K562 (cell line): ENCODE measurements at regions not wholly inside any gene's neighbourhood (a gene's known extent, or its start where the extent isn't known, plus 50 kb on each side); places are given as distances from the start of the nearest gene placed in this dataset.

Source experiments
- ATAC-seq: fragments of 200-7000 bp; cut with Tn5 transposase; 3 replicates; pipeline ENCODE4 v1.9.1; 2020; ENCODE audit warnings: moderate library complexity
- BruUV-seq: library from RNA; stranded (reverse); fragments of 400-500 nt; replicated peaks from 2 replicates; lab custom pipeline; 2021; lab: Mats Ljungman, UMichigan
- CTCF ChIA-PET: fragments of 300-600 bp; formaldehyde crosslinking; extraction: SDS; loops from one replicate; lab custom pipeline; 2021; ENCODE audit warnings: low intra/inter-chr PET ratio; lab: Yijun Ruan, JAX
- POLR2A ChIA-PET: fragments of 300-600, 350-650 bp; sonication (Branson Sonifier 250); formaldehyde crosslinking; extraction: SDS; loops from one replicate; lab custom pipeline; 2021; ENCODE audit warnings: antibody characterized with exemption, inconsistent platforms; lab: Yijun Ruan, JAX
- DNase-seq, 4 experiments: peaks; one replicate each; pipeline versions ENCODE4 v3.0.0 to v3.0.0-alpha.2; 2011 to 2018; ENCODE audit warnings: low spot score in 3 of 4, mixed read lengths in 3 of 4; ENCODE audit errors: extremely low read depth in 1 of 4
- FAIRE-seq: peaks from 2 replicates; lab custom pipeline; 2011; peaks lifted over from hg19 to GRCh38; lab: Jason Lieb, UNC
- H2AFZ ChIP-seq: 2 replicates; pipeline ENCODE4 v1.6.0; 2011; ENCODE audit warnings: low read depth, low read length, control low read depth, inconsistent platforms
- H3K27ac ChIP-seq: fragments of 200-600 bp; 3 replicates; pipeline ENCODE4 v1.8.0; 2011; ENCODE audit warnings: low read depth, mild to moderate bottlenecking, control low read depth, inconsistent platforms, low read length, moderate library complexity, mixed read lengths; ENCODE audit errors: extremely low read depth
- H3K27me3 ChIP-seq, 2 experiments: fragments of 300-600 bp in 1 of 2; 2 replicates in 1 of 2; 3 replicates in 1 of 2; pipeline versions ENCODE4 v1.6.0 to v1.8.0; 2011; ENCODE audit warnings: inconsistent platforms in 2 of 2, low read length in 2 of 2, mild to moderate bottlenecking in 1 of 2, mixed read lengths in 1 of 2, moderate library complexity in 1 of 2; ENCODE audit not compliant: control insufficient read depth in 2 of 2, insufficient read depth in 2 of 2
- H3K36me3 ChIP-seq: fragments of 300-600 bp; 3 replicates; pipeline ENCODE4 v1.8.0; 2011; ENCODE audit warnings: mild to moderate bottlenecking, low read length, inconsistent platforms; ENCODE audit not compliant: control insufficient read depth, insufficient read depth
- H3K4me1 ChIP-seq, 2 experiments: fragments of 200-600 bp in 1 of 2; replicated peaks in 1 of 2; 2 replicates in 1 of 2; 3 replicates in 1 of 2; pipeline versions ENCODE4 v1.5.1 to v1.8.0; 2011; ENCODE audit warnings: inconsistent platforms in 2 of 2, low read length in 2 of 2, mild to moderate bottlenecking in 1 of 2, mixed read lengths in 1 of 2, moderate library complexity in 1 of 2; ENCODE audit not compliant: control insufficient read depth in 2 of 2, insufficient read depth in 2 of 2
- H3K4me2 ChIP-seq: 2 replicates; pipeline ENCODE4 v1.6.1; 2011; ENCODE audit warnings: low read length, control low read depth, inconsistent platforms, mixed read lengths; ENCODE audit not compliant: insufficient read depth
- H3K4me3 ChIP-seq: fragments of 200-600 bp; sonication (generic), shearing (Covaris generic); 2 replicates; pipeline ENCODE4 v1.5.1; 2016; ENCODE audit warnings: control low read depth, inconsistent platforms
- H3K79me2 ChIP-seq: fragments of 200-600 bp; 3 replicates; pipeline ENCODE4 v1.8.0; 2011; ENCODE audit warnings: low read length, inconsistent platforms; ENCODE audit not compliant: control insufficient read depth, insufficient read depth
- H3K9ac ChIP-seq, 2 experiments: 2 replicates each; pipeline versions ENCODE4 v1.6.0 to v1.6.1; 2011; ENCODE audit warnings: low read depth in 2 of 2, low read length in 2 of 2, control low read depth in 1 of 2, inconsistent platforms in 1 of 2, mild to moderate bottlenecking in 1 of 2, mixed read lengths in 1 of 2; ENCODE audit not compliant: insufficient read depth in 1 of 2
- H3K9me1 ChIP-seq: one replicate; pipeline ENCODE4 v1.6.0; 2011; ENCODE audit warnings: inconsistent platforms, mild to moderate bottlenecking, low read length, moderate library complexity; ENCODE audit not compliant: control insufficient read depth, insufficient read depth
- H3K9me3 ChIP-seq: replicated peaks from 2 replicates; pipeline ENCODE4 v1.5.1; 2011; ENCODE audit warnings: low read depth, low read length, inconsistent platforms; ENCODE audit not compliant: control insufficient read depth, insufficient read depth
- H4K20me1 ChIP-seq: replicated peaks from 2 replicates; pipeline ENCODE4 v1.6.1; 2011; ENCODE audit warnings: low read length, inconsistent platforms, mixed read lengths; ENCODE audit not compliant: control insufficient read depth, insufficient read depth
- CCNT2 ChIP-seq: IDR thresholded peaks from 2 replicates; pipeline ENCODE4 v1.6.1; 2011; ENCODE audit warnings: borderline replicate concordance, low read depth, mild to moderate bottlenecking, moderate library complexity, mixed read lengths, low read length; ENCODE audit not compliant: insufficient read length; ENCODE audit errors: extremely low read depth
- HDGF ChIP-seq: fragments of 450-650 bp; IDR thresholded peaks from 2 replicates; pipeline ENCODE4 v1.6.1; 2016
- KLF16 ChIP-seq: IDR thresholded peaks from 2 replicates; pipeline ENCODE4 v1.6.1; 2016; ENCODE audit warnings: antibody characterized with exemption
- MYBL2 ChIP-seq, 2 experiments: fragments of 450-650 bp in 1 of 2; sonication (generic) in 1 of 2; formaldehyde crosslinking in 1 of 2; IDR thresholded peaks; 2 replicates each; pipeline versions ENCODE4 v1.6.1 to v1.8.1; 2017 to 2022; ENCODE audit warnings: borderline replicate concordance in 1 of 2, inconsistent platforms in 1 of 2, low read depth in 1 of 2, mild to moderate bottlenecking in 1 of 2, missing genetic modification reagents in 1 of 2, moderate library complexity in 1 of 2
- NCOA6 ChIP-seq: fragments of 450-650 bp; IDR thresholded peaks from 2 replicates; pipeline ENCODE4 v1.6.1; 2017; ENCODE audit warnings: mild to moderate bottlenecking
- NFE2L1 ChIP-seq: fragments of 450-650 bp; IDR thresholded peaks from 2 replicates; pipeline ENCODE4 v1.6.1; 2016; ENCODE audit warnings: missing genetic modification characterization, low read depth, mild to moderate bottlenecking, missing compliant biosample characterization, moderate library complexity, borderline replicate concordance
- OTX1 ChIP-seq: fragments of 450-650 bp; formaldehyde crosslinking; IDR thresholded peaks from 2 replicates; pipeline ENCODE4 v1.4.0; 2022; ENCODE audit warnings: mild to moderate bottlenecking
- SRF ChIP-seq, 2 experiments: fragments of 250-450, 450-650 bp in 1 of 2; sonication (Bioruptor Pico) in 1 of 2; sonication (generic) in 1 of 2; formaldehyde crosslinking; IDR thresholded peaks; 2 replicates each; pipeline versions ENCODE4 v1.5.0 to v1.5.1; 2020 to 2022; ENCODE audit warnings: mild to moderate bottlenecking in 1 of 2, missing genetic modification reagents in 1 of 2
- TCFL5 ChIP-seq: fragments of 250-450 bp; sonication (Bioruptor Pico); conservative IDR thresholded peaks from 2 replicates; pipeline ENCODE4 v1.6.1; 2021; ENCODE audit warnings: mild to moderate bottlenecking, moderate library complexity, matching md5 sums
- WHSC1 ChIP-seq: IDR thresholded peaks from one replicate; pipeline ENCODE4 v1.6.1; 2012; ENCODE audit warnings: low read length, control low read depth, inconsistent platforms
- ZFP30 ChIP-seq: fragments of 250-450 bp; sonication (Bioruptor Pico); IDR thresholded peaks from 2 replicates; pipeline ENCODE4 v1.8.0; 2022; ENCODE audit warnings: moderate library complexity, mild to moderate bottlenecking, inconsistent platforms, borderline replicate concordance
- ZNF445 ChIP-seq: fragments of 250-450 bp; sonication (Bioruptor Pico); IDR thresholded peaks from 2 replicates; pipeline ENCODE4 v1.4.0; 2020; ENCODE audit warnings: low read depth, mild to moderate bottlenecking, moderate library complexity
- ZNF583 ChIP-seq: fragments of 250-450 bp; sonication (Bioruptor Pico); IDR thresholded peaks from 2 replicates; pipeline ENCODE4 v1.4.0; 2020
- ZNF586 ChIP-seq: fragments of 450-650 bp; formaldehyde crosslinking; conservative IDR thresholded peaks from 2 replicates; pipeline ENCODE4 v1.4.0; 2020; ENCODE audit warnings: mild to moderate bottlenecking, moderate library complexity
- WGBS: fragments of 100-300 bp; shearing (Covaris generic); methylation state at CpG from one replicate; pipeline ENCODE4 v1.1.6; 2016; ENCODE audit warnings: low coverage, mixed read lengths; ENCODE audit not compliant: insufficient coverage; ENCODE audit errors: missing lambda C conversion rate; 5-methylcytosine and 5-hydroxymethylcytosine counted together
- in situ Hi-C: fragments of 300-500 bp; cut with MboI; formaldehyde crosslinking; loops from 4 replicates; pipeline ENCODE4 v1.15.0; 2018; ENCODE audit warnings: inconsistent platforms, mixed read lengths
- intact Hi-C: fragments of 100-400 bp; cut with micrococcal nuclease; formaldehyde crosslinking; loops from 2 replicates; pipeline ENCODE4 v1.14.2; 2022
- TF ChIP-seq, protein P1 (sequence below): fragments of 200-400 bp; formaldehyde crosslinking; IDR thresholded peaks from 2 replicates; pipeline ENCODE4 v1.6.1; 2017; ENCODE audit warnings: mild to moderate bottlenecking, low read depth, low read length, moderate library complexity
- TF ChIP-seq, protein P2 (sequence below): fragments of 250-450 bp; sonication (Bioruptor Pico); IDR thresholded peaks from 2 replicates; pipeline ENCODE4 v1.5.0; 2021

DNA sequence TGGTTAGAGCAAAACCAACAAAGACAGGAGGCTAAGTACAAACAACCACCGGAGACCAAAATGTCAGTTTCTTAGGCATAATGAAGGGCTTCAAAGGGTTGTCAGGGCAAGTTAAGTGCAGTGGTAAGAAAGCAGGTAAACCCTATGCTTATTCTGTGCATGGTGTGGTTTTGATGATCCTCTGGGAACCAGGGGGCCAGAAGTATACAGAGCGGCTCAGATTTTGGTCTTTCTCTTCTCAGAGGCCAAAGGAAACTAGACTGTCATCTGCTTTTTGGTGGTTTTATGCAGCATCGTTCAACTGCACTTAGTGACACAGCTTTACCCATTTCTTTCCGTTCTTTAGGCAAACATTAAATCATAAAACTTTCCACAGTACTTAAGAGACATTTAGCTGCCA is 332.7 kb upstream of the CELF2 start:
- Histone ChIP-seq H3K4me1 (no peaks in the 10 kb centered on the region), H3K9me3 (no peaks in the 10 kb centered on the region), H3K9me1 (no peaks in the 10 kb centered on the region), H3K79me2 (no peaks in the 10 kb centered on the region), H3K27ac (no peak overlapping the region), H3K36me3 (no peaks in the 10 kb centered on the region), H3K4me3 (no peak overlapping the region), H3K9ac (no peak overlapping the region), H2AFZ (no peak overlapping the region), H4K20me1 (no peaks in the 10 kb centered on the region), H3K4me2 (no peak overlapping the region), H3K27me3 (no peaks in the 10 kb centered on the region)
- POLR2A ChIA-PET, result interaction anchor here (1.0 kb wide), 1 partner anchor 37 kb away, joined by 3 read pairs; no protein-coding TSS in a partner anchor
- ATAC-seq (no peak), DNase-seq (no peak), FAIRE-seq (no peak)
- 2% methylated on average over 4 of the region's 4 CpGs for WGBS
- in situ Hi-C loops, result no loop called here
- CTCF ChIA-PET, result interaction anchor here (0.6 kb wide), 1 partner anchor 900 kb away, joined by 3 read pairs; no protein-coding TSS in a partner anchor
- TF ChIP-seq KLF16, result no peak
- TF ChIP-seq SRF (CRISPR knock-in tag; IDR thresholded peaks at IDR 0.05), result no peak
- TF ChIP-seq NFE2L1 (tag), result no peak
- TF ChIP-seq OTX1 (CRISPR knock-in tag), result no peak
- no peak for TF ChIP-seq ZNF445 (CRISPR knock-in tag)
- TF ChIP-seq ZNF583 (CRISPR knock-in tag), result no peak
- no peak for TF ChIP-seq MYBL2 (IDR thresholded peaks at IDR 0.05; ENCODE audit: low read depth)
- no peak for TF ChIP-seq MYBL2 (CRISPR knock-in tag; IDR thresholded peaks at IDR 0.05; ENCODE audit: borderline replicate concordance)
- TF ChIP-seq, protein P1, sequence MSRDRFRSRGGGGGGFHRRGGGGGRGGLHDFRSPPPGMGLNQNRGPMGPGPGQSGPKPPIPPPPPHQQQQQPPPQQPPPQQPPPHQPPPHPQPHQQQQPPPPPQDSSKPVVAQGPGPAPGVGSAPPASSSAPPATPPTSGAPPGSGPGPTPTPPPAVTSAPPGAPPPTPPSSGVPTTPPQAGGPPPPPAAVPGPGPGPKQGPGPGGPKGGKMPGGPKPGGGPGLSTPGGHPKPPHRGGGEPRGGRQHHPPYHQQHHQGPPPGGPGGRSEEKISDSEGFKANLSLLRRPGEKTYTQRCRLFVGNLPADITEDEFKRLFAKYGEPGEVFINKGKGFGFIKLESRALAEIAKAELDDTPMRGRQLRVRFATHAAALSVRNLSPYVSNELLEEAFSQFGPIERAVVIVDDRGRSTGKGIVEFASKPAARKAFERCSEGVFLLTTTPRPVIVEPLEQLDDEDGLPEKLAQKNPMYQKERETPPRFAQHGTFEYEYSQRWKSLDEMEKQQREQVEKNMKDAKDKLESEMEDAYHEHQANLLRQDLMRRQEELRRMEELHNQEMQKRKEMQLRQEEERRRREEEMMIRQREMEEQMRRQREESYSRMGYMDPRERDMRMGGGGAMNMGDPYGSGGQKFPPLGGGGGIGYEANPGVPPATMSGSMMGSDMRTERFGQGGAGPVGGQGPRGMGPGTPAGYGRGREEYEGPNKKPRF, result no peak
- TF ChIP-seq CCNT2, result no peak
- TF ChIP-seq ZFP30 (CRISPR knock-in tag), result no peak
- no peak for TF ChIP-seq HDGF
- TF ChIP-seq, protein P2, sequence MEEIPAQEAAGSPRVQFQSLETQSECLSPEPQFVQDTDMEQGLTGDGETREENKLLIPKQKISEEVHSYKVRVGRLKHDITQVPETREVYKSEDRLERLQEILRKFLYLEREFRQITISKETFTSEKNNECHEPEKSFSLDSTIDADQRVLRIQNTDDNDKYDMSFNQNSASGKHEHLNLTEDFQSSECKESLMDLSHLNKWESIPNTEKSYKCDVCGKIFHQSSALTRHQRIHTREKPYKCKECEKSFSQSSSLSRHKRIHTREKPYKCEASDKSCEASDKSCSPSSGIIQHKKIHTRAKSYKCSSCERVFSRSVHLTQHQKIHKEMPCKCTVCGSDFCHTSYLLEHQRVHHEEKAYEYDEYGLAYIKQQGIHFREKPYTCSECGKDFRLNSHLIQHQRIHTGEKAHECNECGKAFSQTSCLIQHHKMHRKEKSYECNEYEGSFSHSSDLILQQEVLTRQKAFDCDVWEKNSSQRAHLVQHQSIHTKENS, result no peak
- no peak for TF ChIP-seq ZNF586 (CRISPR knock-in tag)
- TF ChIP-seq NCOA6, result no peak
- TF ChIP-seq WHSC1, result no peak
- TF ChIP-seq TCFL5 (CRISPR knock-in tag), result no peak
- no TSS peak for BruUV-seq
- intact Hi-C loops, result no loop called here
